Spleen (tissue), 11 donors: ENCODE measurements at regions not wholly inside any gene's neighbourhood (a gene's known extent, or its start where the extent isn't known, plus 50 kb on each side); places are given as distances from the start of the nearest gene placed in this dataset.

Experiments
- DNase-seq: peaks from one replicate; pipeline ENCODE4 v3.0.0-alpha.2; 2020
- H3K27ac ChIP-seq, 8 donors: fragments of 200-600 bp; sonication (generic) in 7 of 8; 1 replicate in 4 of 8; 2 replicates in 4 of 8; pipeline versions ENCODE4 v1.5.0 to v1.8.0; 2016 to 2021; ENCODE audit warnings: inconsistent platforms in 4 of 8, mild to moderate bottlenecking in 4 of 8, moderate library complexity in 1 of 8
- H3K27me3 ChIP-seq, 7 donors: fragments of 200-600 bp; sonication (generic) in 6 of 7; replicated peaks in 1 of 7; 1 replicate in 4 of 7; 2 replicates in 3 of 7; pipeline versions ENCODE4 v1.5.0 to v1.8.0; 2016 to 2021; ENCODE audit warnings: inconsistent platforms in 3 of 7, mild to moderate bottlenecking in 1 of 7
- H3K36me3 ChIP-seq, 6 donors: fragments of 200-600 bp; sonication (generic) in 5 of 6; 1 replicate in 4 of 6; 2 replicates in 2 of 6; pipeline versions ENCODE4 v1.5.0 to v1.8.0; 2016 to 2021; ENCODE audit warnings: inconsistent platforms in 2 of 6
- H3K4me1 ChIP-seq, 6 donors: fragments of 200-600 bp; sonication (generic) in 5 of 6; 1 replicate in 3 of 6; 2 replicates in 3 of 6; pipeline versions ENCODE4 v1.5.0 to v1.8.0; 2016 to 2021; ENCODE audit warnings: inconsistent platforms in 3 of 6
- H3K4me3 ChIP-seq, 8 donors: fragments of 200-600 bp; sonication (generic) in 7 of 8; 1 replicate in 4 of 8; 2 replicates in 4 of 8; pipeline versions ENCODE4 v1.5.0 to v1.8.0; 2016 to 2021; ENCODE audit warnings: inconsistent platforms in 4 of 8, mild to moderate bottlenecking in 4 of 8, moderate library complexity in 2 of 8
- H3K9me3 ChIP-seq, 8 donors: fragments of 200-600 bp; sonication (generic) in 7 of 8; 1 replicate in 4 of 8; 2 replicates in 4 of 8; pipeline versions ENCODE4 v1.5.0 to v1.8.0; 2016 to 2021; ENCODE audit warnings: inconsistent platforms in 4 of 8
- CTCF ChIP-seq, 11 experiments: fragments of 200-600 bp in 7 of 11; fragments of 450-650 bp in 4 of 11; sonication (generic) in 4 of 11; IDR thresholded peaks in 8 of 11; conservative IDR thresholded peaks in 3 of 11; 1 replicate in 7 of 11; 2 replicates in 4 of 11; pipeline versions ENCODE4 v1.4.0 to v1.8.0; 2016 to 2021; ENCODE audit warnings: antibody characterized with exemption in 11 of 11, inconsistent platforms in 4 of 11, mild to moderate bottlenecking in 1 of 11
- POLR2A ChIP-seq, 3 donors: fragments of 450-650 bp; IDR thresholded peaks; one replicate each; pipeline ENCODE4 v1.5.1; 2017; ENCODE audit warnings: antibody characterized with exemption in 3 of 3, mild to moderate bottlenecking in 1 of 3
- POLR2AphosphoS5 ChIP-seq, 3 donors: sonication (generic); formaldehyde crosslinking; IDR thresholded peaks; one replicate each; pipeline ENCODE4 v1.5.1; 2017; ENCODE audit warnings: antibody characterized with exemption in 3 of 3
- WGBS, 5 donors: extraction: QIAGEN DNeasy Blood & Tissue Kit in 3 of 5; methylation state at CpG; one replicate each; pipeline versions ENCODE4 v1.1.5 to v1.1.7; 2013 to 2018; 5-methylcytosine and 5-hydroxymethylcytosine counted together
- intact Hi-C: fragments of 100-400 bp; cut with DNase I; formaldehyde crosslinking; loops from one replicate; pipeline ENCODE4 v1.15.0; 2023; ENCODE audit warnings: low total_unique reads
- donor health status: healthy with polysubstance abuse.
- donor health status: DM: no; HTN: no; CAD: no; lungs with moderate emphysema.
- donor health status: DM: no; HTN: no; CAD: no.
- donor health status: Bipolar disorder and iron deficiency.
- donor health status: healthy.
- donor health status: DM: no; HTN: no; CAD: no.
- donor health status: DM: yes; HTN: yes; CAD: no.

GRCh38 chr18:73791081-73791480 lies 356.6 kb downstream of the FBXO15 start:
- TF ChIP-seq POLR2A (IDR thresholded peaks at IDR 0.05) (no peak), CTCF (IDR thresholded peaks at IDR 0.05 in 8 of 11, conservative IDR thresholded peaks at IDR 0.05 in 3 of 11) (no peak), POLR2AphosphoS5 (IDR thresholded peaks at IDR 0.05) (no peak)
- 71 to 82% (median 76%) methylated on average over 4 of the region's 4 CpGs for WGBS, 5 donors
- H3K9me3 ChIP-seq, result no peaks in the 10 kb centered on the region
- no peak overlapping the region for H3K27ac ChIP-seq
- H3K4me3 ChIP-seq, result no peak overlapping the region
- H3K27me3 ChIP-seq, result no peaks in the 10 kb centered on the region
- no peaks in the 10 kb centered on the region for H3K36me3 ChIP-seq
- DNase-seq, result no peak
- H3K4me1 ChIP-seq, result no peaks in the 10 kb centered on the region
- intact Hi-C loops, result no loop called here

DNA sequence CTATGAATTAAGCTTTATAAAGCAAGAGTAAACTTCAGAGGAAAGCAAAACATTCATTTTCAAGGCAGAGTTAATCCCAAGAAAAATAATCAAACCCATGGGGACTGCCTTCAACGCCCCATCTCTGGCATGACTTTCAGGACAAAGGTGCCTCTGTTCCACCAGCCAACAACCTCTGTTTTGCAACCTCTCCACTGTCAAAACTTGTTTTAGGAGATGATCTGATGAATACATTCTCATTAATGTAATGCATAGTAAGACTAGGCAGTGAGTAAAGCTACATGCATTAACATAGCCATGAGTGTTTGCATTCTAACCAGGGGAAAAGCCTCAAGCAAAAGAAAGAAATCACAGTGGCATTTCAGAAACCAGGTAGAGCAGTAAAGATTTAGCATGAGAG lies 357.0 kb downstream of the FBXO15 start:
- H3K4me3 ChIP-seq, result no peak overlapping the region
- 61 to 78% (median 64%) methylated on average over 1 of the region's 1 CpG for WGBS, 5 donors
- no peak overlapping the region for H3K27ac ChIP-seq
- DNase-seq, result no peak
- no peaks in the 10 kb centered on the region for H3K9me3 ChIP-seq
- no peaks in the 10 kb centered on the region for H3K4me1 ChIP-seq
- TF ChIP-seq POLR2A (IDR thresholded peaks at IDR 0.05) (no peak), CTCF (IDR thresholded peaks at IDR 0.05 in 8 of 11, conservative IDR thresholded peaks at IDR 0.05 in 3 of 11) (no peak)
- no peaks in the 10 kb centered on the region for H3K36me3 ChIP-seq
- intact Hi-C loops, result no loop called here
- H3K27me3 ChIP-seq, result no peaks in the 10 kb centered on the region

- Histone ChIP-seq H3K36me3 (no peaks in the 10 kb centered on the region), H3K4me3 (no peak overlapping the region), H3K9me3 (peaks cover 0 to 3% (median 0%) of the 10 kb centered on the region in 8 donors), H3K4me1 (no peaks in the 10 kb centered on the region), H3K27ac (no peak overlapping the region), H3K27me3 (no peaks in the 10 kb centered on the region)
- intact Hi-C loops, result loop anchor here (5.0 kb wide), 1 partner anchor 50 kb away; no protein-coding TSS in a partner anchor
- no peak for DNase-seq
- TF ChIP-seq POLR2AphosphoS5 (IDR thresholded peaks at IDR 0.05), result no peak
- TF ChIP-seq CTCF (IDR thresholded peaks at IDR 0.05 in 8 of 11, conservative IDR thresholded peaks at IDR 0.05 in 3 of 11), result no peak
- no peak for TF ChIP-seq POLR2A (IDR thresholded peaks at IDR 0.05)
- 88 to 93% (median 91%) methylated on average over 5 of the region's 5 CpGs for WGBS, 5 donors
These were observed 360.3 kb downstream of the FBXO15 start for GRCh38 chr18:73787316-73787715.

DNA sequence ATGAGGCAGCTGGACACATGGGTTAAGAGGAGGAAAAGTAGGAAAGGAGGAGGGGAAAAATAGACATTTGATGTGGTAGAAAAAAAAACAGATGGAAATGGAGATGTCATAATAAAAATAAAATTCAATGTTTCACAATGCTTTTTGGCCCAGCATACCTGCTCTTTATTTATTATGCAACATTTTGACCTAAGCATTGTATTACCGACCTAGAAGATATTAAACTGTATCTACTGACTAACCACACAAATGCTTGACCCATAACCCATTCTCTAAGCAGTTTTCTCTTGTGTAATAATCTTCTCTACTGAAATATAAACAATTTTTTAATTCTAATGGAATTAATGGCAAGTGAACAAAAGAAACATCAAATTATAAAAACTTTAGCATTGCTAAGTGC lies 362.3 kb downstream of the FBXO15 start:
- H3K4me1 ChIP-seq, result no peaks in the 10 kb centered on the region
- H3K4me3 ChIP-seq, result no peak overlapping the region
- intact Hi-C loops, result loop anchor here (5.0 kb wide), 1 partner anchor 48 kb away; no protein-coding TSS in a partner anchor
- TF ChIP-seq POLR2A (IDR thresholded peaks at IDR 0.05), result no peak
- no peak for TF ChIP-seq POLR2AphosphoS5 (IDR thresholded peaks at IDR 0.05)
- no peak for TF ChIP-seq CTCF (IDR thresholded peaks at IDR 0.05 in 8 of 11, conservative IDR thresholded peaks at IDR 0.05 in 3 of 11)
- peaks cover 0 to 3% (median 0%) of the 10 kb centered on the region in 8 donors for H3K9me3 ChIP-seq
- no peak for DNase-seq
- H3K27me3 ChIP-seq, result no peaks in the 10 kb centered on the region
- no peak overlapping the region for H3K27ac ChIP-seq
- 71 to 89% (median 87%) methylated on average over 1 of the region's 1 CpG for WGBS, 5 donors
- H3K36me3 ChIP-seq, result no peaks in the 10 kb centered on the region
